Transverse colon (tissue), 4 donors: ENCODE measurements at regions not wholly inside any gene's neighbourhood (a gene's known extent, or its start where the extent isn't known, plus 50 kb on each side); places are given as distances from the start of the nearest gene placed in this dataset.

Source experiments
- DNase-seq: peaks from one replicate; pipeline ENCODE4 v3.0.0-alpha.2; 2019
- H3K27ac ChIP-seq, 4 donors: fragments of 200-600 bp; sonication (generic); 2 replicates each; pipeline ENCODE4 v1.5.1; 2016 to 2018; ENCODE audit warnings: inconsistent platforms in 4 of 4
- H3K27me3 ChIP-seq: fragments of 200-600 bp; sonication (generic); 2 replicates; pipeline ENCODE4 v1.5.1; 2017; ENCODE audit warnings: inconsistent platforms
- H3K36me3 ChIP-seq, 4 donors: fragments of 200-600 bp; sonication (generic); 2 replicates each; pipeline ENCODE4 v1.5.1; 2017 to 2019; ENCODE audit warnings: inconsistent platforms in 4 of 4
- H3K4me1 ChIP-seq, 4 donors: fragments of 200-600 bp; sonication (generic); 2 replicates each; pipeline ENCODE4 v1.5.1; 2017 to 2020; ENCODE audit warnings: inconsistent platforms in 4 of 4
- H3K4me3 ChIP-seq, 4 donors: fragments of 200-600 bp; sonication (generic); 1 replicate in 1 of 4; 2 replicates in 3 of 4; pipeline versions ENCODE4 v1.5.1 to v1.6.1; 2017 to 2019; ENCODE audit warnings: inconsistent platforms in 4 of 4
- H3K9me3 ChIP-seq, 2 donors: fragments of 200-600 bp; sonication (generic); 2 replicates each; pipeline ENCODE4 v1.5.1; 2017 to 2019; ENCODE audit warnings: inconsistent platforms in 2 of 2
- CTCF ChIP-seq, 5 experiments: fragments of 200-600 bp in 3 of 5; fragments of 450-650 bp in 2 of 5; sonication (generic) in 3 of 5; IDR thresholded peaks; 1 replicate in 2 of 5; 2 replicates in 3 of 5; pipeline ENCODE4 v1.5.1; 2016 to 2017; ENCODE audit warnings: antibody characterized with exemption in 5 of 5, inconsistent platforms in 3 of 5, mild to moderate bottlenecking in 2 of 5, moderate library complexity in 1 of 5
- EP300 ChIP-seq: sonication (generic); formaldehyde crosslinking; IDR thresholded peaks from one replicate; pipeline ENCODE4 v1.6.1; 2017; ENCODE audit warnings: antibody characterized with exemption, low read depth
- POLR2A ChIP-seq: fragments of 450-650 bp; IDR thresholded peaks from one replicate; pipeline ENCODE4 v1.6.1; 2016; ENCODE audit warnings: antibody characterized with exemption, mild to moderate bottlenecking, moderate library complexity
- POLR2AphosphoS5 ChIP-seq, 3 donors: sonication (generic); formaldehyde crosslinking; IDR thresholded peaks; one replicate each; pipeline ENCODE4 v1.6.1; 2016; ENCODE audit warnings: antibody characterized with exemption in 3 of 3
- WGBS, 2 donors: methylation state at CpG; one replicate each; pipeline ENCODE4 v1.1.5; 2018; ENCODE audit warnings: low coverage in 1 of 2; 5-methylcytosine and 5-hydroxymethylcytosine counted together
- in situ Hi-C, 4 donors: fragments of 200-750 bp; cut with MboI; loops; one replicate each; pipeline versions ENCODE4 v1.15.0 to v1.15.1; 2017; ENCODE audit warnings: low sequenced_read_pairs in 3 of 4, low pct_ligation_motif_present in 1 of 4, low pct_unique_long_range_greater_than_20kb in 1 of 4
- intact Hi-C: fragments of 100-400 bp; cut with DNase I; formaldehyde crosslinking; loops from one replicate; pipeline ENCODE4 v1.15.1; 2023; ENCODE audit warnings: low total_unique reads

GRCh38 chr5:74082512-74083055 is 456.6 kb downstream of the ARHGEF28 start:
- in situ Hi-C loops, result no loop called here
- Histone ChIP-seq H3K4me3 (no peak overlapping the region), H3K4me1 (no peaks in the 10 kb centered on the region), H3K27ac (no peak overlapping the region), H3K36me3 (no peaks in the 10 kb centered on the region), H3K9me3 (no peaks in the 10 kb centered on the region), H3K27me3 (no peaks in the 10 kb centered on the region)
- TF ChIP-seq POLR2AphosphoS5 (IDR thresholded peaks at IDR 0.05) (no peak), CTCF (IDR thresholded peaks at IDR 0.05) (no peak), POLR2A (no peak), EP300 (no peak)
- intact Hi-C loops, result no loop called here
- WGBS, 2 donors, result 89 to 100% methylated on average over 4 of the region's 4 CpGs
- no peak for DNase-seq

- intact Hi-C loops, result no loop called here
Observed at GRCh38 chr5:74081126-74081525, 455.1 kb downstream of the ARHGEF28 start.

GRCh38 chr5:74079971-74080556 is 454.1 kb downstream of the ARHGEF28 start:
- H3K36me3 ChIP-seq, result no peaks in the 10 kb centered on the region
- TF ChIP-seq EP300 (no peak), CTCF (IDR thresholded peaks at IDR 0.05) (no peak), POLR2AphosphoS5 (IDR thresholded peaks at IDR 0.05) (no peak), POLR2A (no peak)
- no peaks in the 10 kb centered on the region for H3K9me3 ChIP-seq
- in situ Hi-C loops, result no loop called here
- H3K27ac ChIP-seq, result no peak overlapping the region
- H3K4me3 ChIP-seq, result no peak overlapping the region
- H3K4me1 ChIP-seq, result no peaks in the 10 kb centered on the region
- WGBS, 2 donors, result 76 to 90% methylated on average over 5 to 6 of the region's 6 CpGs
- intact Hi-C loops, result no loop called here
- H3K27me3 ChIP-seq, result no peaks in the 10 kb centered on the region
- no peak for DNase-seq

More at GRCh38 chr5:74081126-74081525, 455.1 kb downstream of the ARHGEF28 start:
- Histone ChIP-seq H3K36me3 (no peaks in the 10 kb centered on the region), H3K4me3 (no peak overlapping the region), H3K9me3 (no peaks in the 10 kb centered on the region), H3K27me3 (no peaks in the 10 kb centered on the region), H3K4me1 (no peaks in the 10 kb centered on the region), H3K27ac (no peak overlapping the region)
- in situ Hi-C loops, result no loop called here
- no peak for DNase-seq
- TF ChIP-seq POLR2A, result no peak
- 77 to 97% methylated on average over 4 to 5 of the region's 5 CpGs for WGBS, 2 donors

- H3K4me3 ChIP-seq, result no peak overlapping the region
- intact Hi-C loops, result no loop called here
- DNase-seq, result no peak
- H3K36me3 ChIP-seq, result no peaks in the 10 kb centered on the region
- H3K4me1 ChIP-seq, result no peaks in the 10 kb centered on the region
- in situ Hi-C loops, result no loop called here
- 78 to 84% methylated on average over 7 of the region's 7 CpGs for WGBS, 2 donors
- no peak for TF ChIP-seq POLR2A
- no peak for TF ChIP-seq EP300
- TF ChIP-seq POLR2AphosphoS5 (IDR thresholded peaks at IDR 0.05), result no peak
- TF ChIP-seq CTCF (IDR thresholded peaks at IDR 0.05), result no peak
- H3K9me3 ChIP-seq, result no peaks in the 10 kb centered on the region
- no peaks in the 10 kb centered on the region for H3K27me3 ChIP-seq
- H3K27ac ChIP-seq, result no peak overlapping the region
Observed at GRCh38 chr5:74075501-74076484, 449.8 kb downstream of the ARHGEF28 start.
